Loucy (cell line): ENCODE measurements at regions not wholly inside any gene's neighbourhood (a gene's known extent, or its start where the extent isn't known, plus 50 kb on each side); places are given as distances from the start of the nearest gene placed in this dataset.

ENCODE experiments used
- H2AFZ ChIP-seq: fragments of 200-600 bp; sonication (generic); 2 replicates; pipeline ENCODE4 v1.6.0; 2016; ENCODE audit warnings: antibody characterized with exemption, mild to moderate bottlenecking, low read length, moderate library complexity
- H3F3A ChIP-seq: fragments of 200-600 bp; 2 replicates; pipeline ENCODE4 v1.6.0; 2016; ENCODE audit warnings: antibody characterized with exemption, low read depth, mild to moderate bottlenecking
- H3K27me3 ChIP-seq: fragments of 200-600 bp; sonication (generic); 2 replicates; pipeline ENCODE4 v1.6.1; 2014; ENCODE audit warnings: low read length, mild to moderate bottlenecking; ENCODE audit not compliant: insufficient read depth, poor library complexity, severe bottlenecking
- H3K36me3 ChIP-seq: fragments of 200-600 bp; sonication (generic); 2 replicates; pipeline ENCODE4 v1.6.1; 2016; ENCODE audit warnings: low read length; ENCODE audit not compliant: insufficient read depth
- H3K4me1 ChIP-seq: fragments of 200-600 bp; sonication (generic); 2 replicates; pipeline ENCODE4 v1.5.1; 2014; ENCODE audit warnings: low read length, mild to moderate bottlenecking; ENCODE audit not compliant: insufficient read depth, poor library complexity, severe bottlenecking
- H3K4me2 ChIP-seq: fragments of 200-600 bp; sonication (generic); 2 replicates; pipeline ENCODE4 v1.6.0; 2014; ENCODE audit warnings: antibody characterized with exemption, low read length, low read depth, mild to moderate bottlenecking; ENCODE audit not compliant: poor library complexity, severe bottlenecking
- H3K4me3 ChIP-seq: fragments of 200-600 bp; sonication (generic); 2 replicates; pipeline ENCODE4 v1.5.1; 2014; ENCODE audit warnings: low read length, mild to moderate bottlenecking, mixed read lengths; ENCODE audit not compliant: poor library complexity, severe bottlenecking
- H3K79me2 ChIP-seq: fragments of 200-600 bp; sonication (generic); 2 replicates; pipeline ENCODE4 v1.6.1; 2014; ENCODE audit warnings: low read length; ENCODE audit not compliant: insufficient read depth
- H3K9ac ChIP-seq: fragments of 200-600 bp; sonication (generic); 2 replicates; pipeline ENCODE4 v1.6.0; 2014; ENCODE audit warnings: mild to moderate bottlenecking, low read depth, low read length, moderate library complexity; ENCODE audit not compliant: poor library complexity, severe bottlenecking
- H3K9me2 ChIP-seq: fragments of 200-600 bp; sonication (generic); replicated peaks from 2 replicates; pipeline ENCODE4 v1.6.1; 2016; ENCODE audit warnings: low read depth, low read length, mixed read lengths
- H3K9me3 ChIP-seq: fragments of 200-600 bp; sonication (generic); 2 replicates; pipeline ENCODE4 v1.6.1; 2014; ENCODE audit warnings: mild to moderate bottlenecking, antibody characterized with exemption, low read length, low read depth; ENCODE audit not compliant: insufficient read depth
- H4K20me1 ChIP-seq: fragments of 200-600 bp; sonication (generic); 2 replicates; pipeline ENCODE4 v1.6.0; 2014; ENCODE audit warnings: antibody characterized with exemption, low read length, mild to moderate bottlenecking; ENCODE audit not compliant: insufficient read depth, poor library complexity, severe bottlenecking
- EZH2phosphoT487 ChIP-seq: fragments of 200-600 bp; IDR thresholded peaks from 2 replicates; pipeline ENCODE4 v1.6.1; 2018; ENCODE audit warnings: antibody characterized with exemption, mild to moderate bottlenecking, moderate library complexity, borderline replicate concordance
- TF ChIP-seq, protein P1 (sequence below): fragments of 200-600 bp; sonication (generic); conservative IDR thresholded peaks from 2 replicates; pipeline ENCODE4 v1.5.1; 2014; ENCODE audit warnings: mild to moderate bottlenecking, antibody characterized with exemption, low read length

DNA sequence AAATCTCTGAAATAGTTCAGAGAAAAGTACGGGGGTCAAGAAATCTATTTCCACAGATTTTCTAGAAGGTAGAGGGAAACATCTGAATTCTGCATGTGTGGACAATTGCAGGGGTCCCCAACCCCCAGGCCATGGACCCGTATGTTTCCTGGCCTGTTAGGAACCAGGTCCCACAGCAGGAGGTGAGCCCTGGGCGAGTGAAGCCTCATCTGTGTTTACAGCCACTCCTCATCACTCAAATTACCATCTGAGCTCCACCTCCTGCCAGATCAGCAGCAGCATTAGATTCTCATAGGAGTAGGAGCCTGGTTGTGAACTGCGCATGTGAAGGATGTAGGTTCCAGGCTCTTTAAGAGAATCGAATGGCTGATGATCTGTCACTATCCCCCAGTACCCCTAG lies 200.5 kb upstream of the EDIL3 start:
- no peak overlapping the region for H2AFZ ChIP-seq
- TF ChIP-seq, protein P1, sequence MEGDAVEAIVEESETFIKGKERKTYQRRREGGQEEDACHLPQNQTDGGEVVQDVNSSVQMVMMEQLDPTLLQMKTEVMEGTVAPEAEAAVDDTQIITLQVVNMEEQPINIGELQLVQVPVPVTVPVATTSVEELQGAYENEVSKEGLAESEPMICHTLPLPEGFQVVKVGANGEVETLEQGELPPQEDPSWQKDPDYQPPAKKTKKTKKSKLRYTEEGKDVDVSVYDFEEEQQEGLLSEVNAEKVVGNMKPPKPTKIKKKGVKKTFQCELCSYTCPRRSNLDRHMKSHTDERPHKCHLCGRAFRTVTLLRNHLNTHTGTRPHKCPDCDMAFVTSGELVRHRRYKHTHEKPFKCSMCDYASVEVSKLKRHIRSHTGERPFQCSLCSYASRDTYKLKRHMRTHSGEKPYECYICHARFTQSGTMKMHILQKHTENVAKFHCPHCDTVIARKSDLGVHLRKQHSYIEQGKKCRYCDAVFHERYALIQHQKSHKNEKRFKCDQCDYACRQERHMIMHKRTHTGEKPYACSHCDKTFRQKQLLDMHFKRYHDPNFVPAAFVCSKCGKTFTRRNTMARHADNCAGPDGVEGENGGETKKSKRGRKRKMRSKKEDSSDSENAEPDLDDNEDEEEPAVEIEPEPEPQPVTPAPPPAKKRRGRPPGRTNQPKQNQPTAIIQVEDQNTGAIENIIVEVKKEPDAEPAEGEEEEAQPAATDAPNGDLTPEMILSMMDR, result no peak
- TF ChIP-seq EZH2phosphoT487, result no peak
- H3K9me3 ChIP-seq, result no peaks in the 10 kb centered on the region
- H3F3A ChIP-seq, result no peaks in the 10 kb centered on the region
- H3K4me1 ChIP-seq, result peaks cover 4% of the 10 kb centered on the region
- H3K4me2 ChIP-seq, result no peak overlapping the region
- no peaks in the 10 kb centered on the region for H3K27me3 ChIP-seq
- no peaks in the 10 kb centered on the region for H3K79me2 ChIP-seq
- no peaks in the 10 kb centered on the region for H4K20me1 ChIP-seq
- H3K4me3 ChIP-seq, result no peak overlapping the region
- no peak overlapping the region for H3K9ac ChIP-seq
- H3K9me2 ChIP-seq, result no peaks in the 10 kb centered on the region
- H3K36me3 ChIP-seq, result no peaks in the 10 kb centered on the region

GRCh38 chr5:84578226-84578625 lies 193.5 kb upstream of the EDIL3 start:
- TF ChIP-seq, protein P1, result no peak
- no peak for TF ChIP-seq EZH2phosphoT487
- Histone ChIP-seq H3K9me2 (no peaks in the 10 kb centered on the region), H3F3A (no peaks in the 10 kb centered on the region), H3K36me3 (no peaks in the 10 kb centered on the region), H4K20me1 (no peaks in the 10 kb centered on the region), H3K27me3 (no peaks in the 10 kb centered on the region), H2AFZ (no peak overlapping the region), H3K4me3 (no peak overlapping the region), H3K4me2 (no peak overlapping the region), H3K9me3 (no peaks in the 10 kb centered on the region), H3K79me2 (no peaks in the 10 kb centered on the region), H3K4me1 (no peaks in the 10 kb centered on the region), H3K9ac (no peak overlapping the region)

DNA sequence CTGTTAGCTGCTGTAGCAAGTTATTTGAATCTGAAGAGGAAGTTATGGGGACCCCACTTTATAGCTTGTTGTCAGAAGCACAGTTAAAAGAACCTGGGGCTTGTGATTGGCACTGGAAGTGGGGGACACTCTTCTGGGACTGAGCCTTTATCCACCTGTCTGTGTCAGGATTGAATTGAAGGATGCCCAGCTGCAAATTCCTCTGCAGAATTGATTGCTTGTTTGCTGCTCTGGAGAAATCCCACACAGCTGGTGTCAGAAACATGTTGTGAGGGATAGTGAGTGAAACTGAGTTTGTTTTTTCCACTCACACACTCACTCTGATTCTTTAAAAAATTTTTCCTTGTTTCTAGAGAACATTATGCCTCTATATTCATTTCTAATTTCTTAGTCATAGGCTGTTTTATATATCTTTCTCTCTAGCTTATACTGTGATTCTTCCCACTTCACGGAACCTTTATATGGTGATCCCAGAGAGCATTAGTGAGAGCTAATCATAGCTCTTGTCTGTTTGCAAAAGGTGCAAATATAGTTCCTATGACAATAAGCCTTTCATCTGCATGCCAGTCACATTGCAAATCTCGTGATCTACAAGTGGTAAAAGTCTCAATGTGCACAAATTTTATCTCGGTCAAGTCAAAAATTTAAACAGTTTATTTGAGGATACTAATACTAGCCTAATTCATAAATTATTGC lies 188.5 kb upstream of the EDIL3 start:
- no peaks in the 10 kb centered on the region for H3K36me3 ChIP-seq
- no peaks in the 10 kb centered on the region for H4K20me1 ChIP-seq
- no peaks in the 10 kb centered on the region for H3K9me2 ChIP-seq
- no peaks in the 10 kb centered on the region for H3K4me1 ChIP-seq
- H3K79me2 ChIP-seq, result no peaks in the 10 kb centered on the region
- H3K9ac ChIP-seq, result no peak overlapping the region
- no peak overlapping the region for H3K4me3 ChIP-seq
- no peak overlapping the region for H2AFZ ChIP-seq
- no peaks in the 10 kb centered on the region for H3F3A ChIP-seq
- H3K27me3 ChIP-seq, result no peaks in the 10 kb centered on the region
- TF ChIP-seq, protein P1, result no peak
- no peak for TF ChIP-seq EZH2phosphoT487
- H3K4me2 ChIP-seq, result no peak overlapping the region
- no peaks in the 10 kb centered on the region for H3K9me3 ChIP-seq
